ENCODE measurements at regions not wholly inside any gene's neighbourhood (a gene's known extent, or its start where the extent isn't known, plus 50 kb on each side); places are given as distances from the start of the nearest gene placed in this dataset.

DNA sequence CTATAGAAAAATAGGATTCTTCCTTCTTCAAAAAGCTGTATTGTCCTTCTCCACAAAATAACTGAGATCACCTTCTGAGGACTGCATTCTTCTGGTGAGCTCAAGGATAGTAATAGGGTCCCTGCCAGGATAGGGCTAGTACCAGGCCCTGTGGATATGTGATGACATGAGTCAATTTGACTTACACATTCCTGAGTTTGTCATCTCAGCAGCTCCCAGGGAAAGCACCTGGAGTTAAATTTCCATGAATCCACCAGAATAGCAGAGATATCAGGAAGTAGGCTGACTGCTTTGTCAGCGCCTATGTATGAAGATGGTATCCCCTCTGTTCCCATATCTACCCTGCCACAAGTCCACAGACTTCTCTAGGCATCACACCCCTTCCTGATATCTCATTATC, 225.8 kb downstream of the PMP22 start:
- no peak for TF ChIP-seq YY1 (IDR thresholded peaks at IDR 0.05; ENCODE audit: low read depth)
- no peak for TF ChIP-seq CEBPB (IDR thresholded peaks at IDR 0.05)
- TF ChIP-seq TAF1 (IDR thresholded peaks at IDR 0.05; ENCODE audit: low read depth): no peak
- TF ChIP-seq TCF12 (IDR thresholded peaks at IDR 0.05; ENCODE audit: low read depth): no peak
- TF ChIP-seq FOXM1 (IDR thresholded peaks at IDR 0.05; ENCODE audit: borderline replicate concordance, low read depth): no peak
- no peak for TF ChIP-seq EP300 (IDR thresholded peaks at IDR 0.05; ENCODE audit: borderline replicate concordance)
- TF ChIP-seq CREB1 (IDR thresholded peaks at IDR 0.05; ENCODE audit: low read depth): no peak
- TF ChIP-seq, protein P1, sequence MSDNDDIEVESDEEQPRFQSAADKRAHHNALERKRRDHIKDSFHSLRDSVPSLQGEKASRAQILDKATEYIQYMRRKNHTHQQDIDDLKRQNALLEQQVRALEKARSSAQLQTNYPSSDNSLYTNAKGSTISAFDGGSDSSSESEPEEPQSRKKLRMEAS (IDR thresholded peaks at IDR 0.05): no peak
- TF ChIP-seq NFIC (IDR thresholded peaks at IDR 0.05): no peak
- no peak for TF ChIP-seq EGR1 (IDR thresholded peaks at IDR 0.05)
- TF ChIP-seq, protein P2, sequence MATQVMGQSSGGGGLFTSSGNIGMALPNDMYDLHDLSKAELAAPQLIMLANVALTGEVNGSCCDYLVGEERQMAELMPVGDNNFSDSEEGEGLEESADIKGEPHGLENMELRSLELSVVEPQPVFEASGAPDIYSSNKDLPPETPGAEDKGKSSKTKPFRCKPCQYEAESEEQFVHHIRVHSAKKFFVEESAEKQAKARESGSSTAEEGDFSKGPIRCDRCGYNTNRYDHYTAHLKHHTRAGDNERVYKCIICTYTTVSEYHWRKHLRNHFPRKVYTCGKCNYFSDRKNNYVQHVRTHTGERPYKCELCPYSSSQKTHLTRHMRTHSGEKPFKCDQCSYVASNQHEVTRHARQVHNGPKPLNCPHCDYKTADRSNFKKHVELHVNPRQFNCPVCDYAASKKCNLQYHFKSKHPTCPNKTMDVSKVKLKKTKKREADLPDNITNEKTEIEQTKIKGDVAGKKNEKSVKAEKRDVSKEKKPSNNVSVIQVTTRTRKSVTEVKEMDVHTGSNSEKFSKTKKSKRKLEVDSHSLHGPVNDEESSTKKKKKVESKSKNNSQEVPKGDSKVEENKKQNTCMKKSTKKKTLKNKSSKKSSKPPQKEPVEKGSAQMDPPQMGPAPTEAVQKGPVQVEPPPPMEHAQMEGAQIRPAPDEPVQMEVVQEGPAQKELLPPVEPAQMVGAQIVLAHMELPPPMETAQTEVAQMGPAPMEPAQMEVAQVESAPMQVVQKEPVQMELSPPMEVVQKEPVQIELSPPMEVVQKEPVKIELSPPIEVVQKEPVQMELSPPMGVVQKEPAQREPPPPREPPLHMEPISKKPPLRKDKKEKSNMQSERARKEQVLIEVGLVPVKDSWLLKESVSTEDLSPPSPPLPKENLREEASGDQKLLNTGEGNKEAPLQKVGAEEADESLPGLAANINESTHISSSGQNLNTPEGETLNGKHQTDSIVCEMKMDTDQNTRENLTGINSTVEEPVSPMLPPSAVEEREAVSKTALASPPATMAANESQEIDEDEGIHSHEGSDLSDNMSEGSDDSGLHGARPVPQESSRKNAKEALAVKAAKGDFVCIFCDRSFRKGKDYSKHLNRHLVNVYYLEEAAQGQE (IDR thresholded peaks at IDR 0.05; ENCODE audit: low read depth): no peak

Data from Ishikawa (cell line).